AG04449 (cell line): ENCODE measurements at regions not wholly inside any gene's neighbourhood (a gene's known extent, or its start where the extent isn't known, plus 50 kb on each side); places are given as distances from the start of the nearest gene placed in this dataset.

Experiments
- CTCF ChIA-PET: fragments of 350-600 bp; formaldehyde crosslinking; extraction: SDS; loops from one replicate; lab custom pipeline; 2021; ENCODE audit warnings: antibody characterized with exemption; lab: Yijun Ruan, JAX
- POLR2A ChIA-PET: fragments of 400-600, 350-600 bp; formaldehyde crosslinking; extraction: SDS; loops from one replicate; lab custom pipeline; 2020; ENCODE audit warnings: antibody characterized with exemption, inconsistent platforms; lab: Yijun Ruan, JAX
- DNase-seq: peaks from one replicate; pipeline ENCODE4 v3.0.0-alpha.2; 2010; ENCODE audit warnings: low read depth, low spot score
- H3K4me3 ChIP-seq: 2 replicates; pipeline ENCODE4 v1.5.1; 2011; ENCODE audit warnings: low read depth, mild to moderate bottlenecking, control low read depth, low read length
- CTCF ChIP-seq: IDR thresholded peaks from one replicate; pipeline ENCODE4 v1.5.1; 2011; ENCODE audit warnings: mild to moderate bottlenecking, moderate library complexity, low read length, control low read depth, inconsistent platforms; ENCODE audit not compliant: insufficient read depth; ENCODE audit errors: missing control alignments

- no peak overlapping the region for H3K4me3 ChIP-seq
- ChIA-PET CTCF (no interaction called here), POLR2A (no interaction called here)
- DNase-seq = no peak
- no peak for TF ChIP-seq CTCF
Observed at GRCh38 chr18:78454221-78454620, 525.4 kb upstream of the SALL3 start.

- ChIA-PET CTCF (no interaction called here), POLR2A (no interaction called here)
Observed at GRCh38 chr18:78455386-78455785, 524.2 kb upstream of the SALL3 start.

GRCh38 chr18:78457011-78457410 is 522.6 kb upstream of the SALL3 start:
- POLR2A ChIA-PET = no interaction called here
- CTCF ChIA-PET = no interaction called here
- DNase-seq = no peak
- no peak for TF ChIP-seq CTCF
- H3K4me3 ChIP-seq = no peak overlapping the region

More at GRCh38 chr18:78455386-78455785, 524.2 kb upstream of the SALL3 start:
- H3K4me3 ChIP-seq = no peak overlapping the region
- no peak for TF ChIP-seq CTCF
- DNase-seq = no peak

GRCh38 chr18:78457731-78458130 is 521.9 kb upstream of the SALL3 start:
- no peak overlapping the region for H3K4me3 ChIP-seq
- ChIA-PET POLR2A (no interaction called here), CTCF (no interaction called here)
- TF ChIP-seq CTCF = no peak
- no peak for DNase-seq

GRCh38 chr18:78458356-78458755 is 521.3 kb upstream of the SALL3 start:
- no peak overlapping the region for H3K4me3 ChIP-seq
- ChIA-PET CTCF (no interaction called here), POLR2A (no interaction called here)
- no peak for DNase-seq
- TF ChIP-seq CTCF = no peak

GRCh38 chr18:78459668-78460067 is 520.0 kb upstream of the SALL3 start:
- ChIA-PET CTCF (no interaction called here), POLR2A (no interaction called here)
- no peak overlapping the region for H3K4me3 ChIP-seq
- no peak for TF ChIP-seq CTCF
- DNase-seq = no peak
